NCI-H2107 treated with DMSO at 0.1 percent for 48 hours (cell line): ENCODE measurements at regions not wholly inside any gene's neighbourhood (a gene's known extent, or its start where the extent isn't known, plus 50 kb on each side); places are given as distances from the start of the nearest gene placed in this dataset.
"Not testable (repeated sequence)": the region's sequence is repeated elsewhere in the genome, so short reads cannot be mapped to it uniquely, and the experiment has no call there.

Experiments used
- DNase-seq: peaks from one replicate; lab custom pipeline; 2025; ENCODE audit not compliant: unreplicated experiment; lab: John Stamatoyannopoulos, UW

DNA sequence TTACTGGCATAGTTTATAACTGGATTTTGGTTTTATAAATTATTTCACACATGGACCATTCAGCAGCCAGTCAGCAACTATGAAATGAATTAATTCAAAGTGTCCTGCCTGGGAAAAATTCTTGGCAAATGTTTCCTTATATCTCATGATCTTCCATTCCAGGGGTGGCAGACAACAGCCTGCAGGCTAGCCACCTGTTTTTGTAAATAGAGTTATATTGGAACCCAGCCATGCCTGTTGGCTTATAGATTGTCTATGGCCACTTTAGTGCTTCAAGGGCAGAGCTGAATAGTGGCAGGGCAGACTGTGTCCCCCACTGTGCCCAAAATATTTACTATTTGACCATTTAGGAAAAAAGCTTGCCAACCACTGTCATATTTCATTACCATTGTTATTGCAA, 613.7 kb downstream of the TMEM114 start:
- DNase-seq, result no peak

- no peak for DNase-seq
Observed at GRCh38 chr16:7976125-7976524, 614.2 kb downstream of the TMEM114 start.

DNA sequence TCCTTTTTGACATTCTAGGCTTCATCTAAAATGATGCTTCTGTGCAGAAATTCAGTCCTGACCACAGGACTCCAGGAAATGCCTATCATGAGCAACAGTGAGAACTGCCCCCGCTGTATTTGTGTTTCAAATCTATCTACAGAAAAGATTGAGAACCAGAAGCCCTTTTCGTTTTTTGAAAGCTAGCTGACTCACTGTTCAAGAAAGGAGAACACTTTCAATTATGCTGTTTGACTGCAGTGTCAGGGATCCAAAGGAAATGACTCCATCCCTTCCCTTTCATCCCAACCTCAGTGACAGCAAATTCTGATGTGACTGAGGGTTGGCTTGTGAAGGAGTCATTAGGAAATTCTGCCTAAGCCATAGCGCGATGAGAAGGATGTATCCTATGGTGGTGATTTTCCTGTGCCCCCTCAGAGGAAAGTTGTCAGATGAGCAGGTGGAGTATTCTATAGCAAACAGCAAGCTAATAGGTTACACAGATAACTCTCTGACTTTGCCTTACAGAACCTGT, 622.3 kb downstream of the TMEM114 start:
- no peak for DNase-seq

GRCh38 chr16:7964744-7965143, 625.6 kb downstream of the TMEM114 start:
- no peak for DNase-seq

DNA sequence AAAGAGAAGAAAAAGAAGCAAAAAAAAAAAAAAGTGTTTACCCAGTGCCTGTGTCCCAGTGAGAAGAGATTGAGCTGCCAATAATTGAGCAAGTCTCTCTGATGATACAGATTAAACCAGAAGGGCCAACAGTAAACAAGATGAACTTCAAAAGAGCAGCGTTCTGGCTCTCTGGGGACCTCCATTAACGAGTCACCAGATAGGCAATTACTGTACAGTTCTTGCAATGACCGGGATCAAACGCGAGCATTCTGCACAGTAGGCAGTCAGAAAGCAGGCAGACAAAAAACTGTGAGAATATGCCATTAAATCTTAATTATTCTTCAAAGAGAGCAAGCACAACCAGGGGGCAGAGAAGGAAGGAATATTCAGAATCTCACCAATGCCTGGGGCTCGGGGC, 626.1 kb downstream of the TMEM114 start:
- no peak for DNase-seq

GRCh38 chr16:7962091-7962879, 628.0 kb downstream of the TMEM114 start:
- DNase-seq, result no peak

- no peak for DNase-seq
Observed at GRCh38 chr16:7957151-7957550, 624.5 kb downstream of the RBFOX1 start.

DNA sequence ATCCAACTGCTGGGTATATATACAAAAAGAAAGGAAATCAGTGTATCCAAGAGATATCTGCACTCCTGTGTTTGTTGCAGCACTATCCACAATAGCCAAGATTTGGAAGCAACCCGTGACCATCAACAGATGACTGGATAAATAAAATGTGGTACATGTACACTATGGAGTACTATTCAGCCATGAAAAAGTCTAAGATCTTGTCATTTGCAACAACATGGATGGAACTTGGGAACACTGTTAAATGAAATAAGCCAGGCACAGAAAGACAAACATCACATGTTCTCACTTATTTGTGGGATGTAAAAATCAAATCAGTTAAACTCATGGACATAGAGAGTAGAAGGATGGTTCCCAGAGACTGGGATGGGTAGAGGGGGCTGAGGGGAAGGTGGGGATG, 620.7 kb downstream of the RBFOX1 start:
- no peak for DNase-seq

GRCh38 chr16:7946142-7946541, 613.5 kb downstream of the RBFOX1 start:
- no peak for DNase-seq

DNA sequence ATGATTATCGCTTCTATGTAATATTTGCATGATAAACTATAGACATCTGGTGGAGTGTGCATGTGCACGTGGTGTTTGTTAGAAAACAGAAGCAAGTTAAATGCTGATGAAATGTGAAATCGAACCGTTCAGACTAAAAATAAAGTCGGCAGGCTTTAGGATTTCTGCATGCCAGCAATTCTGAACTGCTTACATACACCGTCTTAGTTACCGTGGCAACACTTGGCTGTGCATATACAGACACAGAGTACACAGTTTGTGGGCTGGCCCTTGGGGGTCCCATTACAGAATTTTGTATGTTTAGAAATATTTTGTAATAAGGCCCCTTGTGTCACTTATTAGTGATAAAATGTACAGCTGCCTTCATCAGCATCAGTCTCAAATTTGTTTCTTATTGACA, 605.5 kb downstream of the RBFOX1 start:
- DNase-seq, result no peak

DNA sequence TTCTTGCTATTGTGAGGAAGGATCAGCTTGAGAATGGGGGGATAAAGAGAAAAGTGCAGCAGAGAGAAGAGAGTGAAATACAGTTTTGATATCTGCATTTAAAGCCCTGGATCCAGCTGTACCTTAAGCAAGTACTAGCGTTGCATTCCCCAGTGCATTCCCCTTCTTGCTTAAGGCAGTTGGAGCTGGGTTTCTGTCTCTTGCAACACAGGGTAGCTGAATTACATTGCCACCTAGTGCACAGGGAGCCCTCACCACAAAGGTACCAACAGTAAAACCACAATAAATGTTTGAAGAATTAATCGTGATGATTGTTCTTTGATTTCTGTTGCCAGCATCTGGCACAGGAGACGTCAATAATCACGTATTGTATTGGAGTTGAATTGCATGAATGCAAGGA, 588.7 kb downstream of the RBFOX1 start:
- no peak for DNase-seq

DNA sequence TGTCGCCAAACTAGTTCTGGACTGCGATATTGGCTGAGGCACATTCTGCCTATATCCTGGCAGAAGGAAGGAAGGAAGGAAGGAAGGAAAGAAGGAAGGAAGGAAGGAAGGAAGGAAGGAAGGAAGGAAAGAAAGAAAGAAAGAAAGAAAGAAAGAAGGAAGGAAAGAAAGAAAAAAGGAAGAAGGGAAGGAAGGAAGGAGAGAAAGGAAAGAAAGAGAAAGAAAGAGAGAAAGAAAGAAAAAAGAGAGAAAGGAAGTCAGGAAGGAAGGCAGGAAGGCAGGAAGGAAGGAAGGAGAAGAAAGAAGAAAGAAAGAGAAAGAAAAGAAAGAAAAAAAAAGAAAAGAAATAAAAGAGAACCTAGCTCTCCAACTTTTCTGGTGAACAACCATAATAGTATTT, 587.1 kb downstream of the RBFOX1 start:
- DNase-seq, result no peak

DNA sequence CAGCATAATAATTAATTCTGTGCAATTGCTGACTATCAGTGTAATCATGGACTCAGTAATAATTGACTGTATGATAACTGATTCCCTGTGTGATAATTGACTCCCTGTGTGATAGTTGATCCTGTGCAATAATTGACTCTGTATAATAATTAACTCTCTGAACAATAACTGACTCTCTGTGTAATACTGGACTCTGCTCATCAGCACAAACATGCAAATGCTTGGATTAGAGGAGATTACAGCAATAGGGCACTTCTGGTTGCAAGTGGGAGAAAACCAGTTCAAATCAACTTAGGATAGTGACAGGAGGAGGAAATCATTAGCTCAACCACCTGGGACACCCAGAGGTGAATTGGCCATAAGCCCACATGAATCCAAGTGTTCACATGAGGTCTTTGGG, 582.1 kb downstream of the RBFOX1 start:
- no peak for DNase-seq

- no peak for DNase-seq
Observed at GRCh38 chr16:7912132-7912531, 579.5 kb downstream of the RBFOX1 start.

- DNase-seq, result no peak
Observed at GRCh38 chr16:7910116-7910515, 577.5 kb downstream of the RBFOX1 start.

DNA sequence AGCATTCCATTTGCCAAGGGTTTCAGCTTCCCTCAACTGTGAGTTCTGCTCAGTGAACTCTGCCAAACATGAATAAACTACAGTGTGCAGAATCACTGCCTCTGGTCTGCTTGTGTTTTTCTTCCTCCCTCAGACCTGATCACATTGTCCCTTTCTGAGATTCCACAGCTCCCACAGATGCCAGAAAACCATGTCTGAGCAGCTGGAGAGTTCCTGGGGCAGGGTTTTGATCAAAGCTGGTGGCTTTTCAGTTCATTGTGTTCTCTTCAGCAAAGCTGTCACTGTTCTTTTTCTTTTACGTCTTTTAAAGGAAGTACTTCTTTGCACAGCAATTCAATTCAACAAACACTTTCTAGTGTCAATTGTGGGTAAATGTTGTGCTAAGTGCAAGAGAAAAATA, 555.8 kb downstream of the RBFOX1 start:
- no peak for DNase-seq

DNA sequence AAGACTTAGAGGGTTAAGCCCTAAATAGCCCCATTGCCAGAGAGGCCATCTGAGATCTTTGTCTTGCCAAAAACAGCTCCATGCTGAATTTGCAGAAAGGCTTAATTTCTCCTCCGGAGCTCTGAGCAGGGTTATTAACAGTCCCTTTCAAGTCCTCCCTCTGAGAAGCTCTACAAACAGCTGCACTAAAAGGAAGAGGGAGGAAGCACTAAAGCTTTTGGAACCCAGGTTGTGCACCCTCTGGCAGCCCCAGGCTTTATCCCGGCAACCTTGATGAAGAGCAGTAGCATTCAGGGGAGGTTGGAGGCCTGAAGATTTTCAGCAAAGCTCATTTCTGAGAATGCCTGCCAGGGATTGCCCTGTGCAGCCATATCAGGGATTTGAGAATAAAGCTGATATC, 554.7 kb downstream of the RBFOX1 start:
- no peak for DNase-seq

DNA sequence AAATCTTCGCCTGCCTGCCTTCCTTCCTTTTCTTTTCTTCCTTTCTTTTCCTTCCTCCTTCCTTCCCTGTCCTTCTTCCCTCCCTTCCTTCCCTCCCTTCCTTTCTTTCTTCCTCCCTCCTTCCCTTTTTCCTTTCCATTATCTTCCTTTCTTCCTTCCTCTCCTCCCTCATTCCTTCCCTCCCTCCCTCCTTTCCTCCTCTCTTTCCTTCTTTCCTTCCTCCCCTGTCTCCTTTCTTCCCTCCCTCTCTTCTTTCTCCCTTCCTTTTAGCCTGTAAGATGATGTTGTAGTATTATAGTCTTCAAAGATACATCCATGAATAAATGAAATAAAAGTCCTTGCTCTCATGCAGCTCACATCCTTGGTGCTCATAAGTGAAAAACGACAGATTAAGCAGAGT, 539.3 kb downstream of the RBFOX1 start:
- no peak for DNase-seq

GRCh38 chr16:7871371-7871770, 538.7 kb downstream of the RBFOX1 start:
- DNase-seq, result no peak

DNA sequence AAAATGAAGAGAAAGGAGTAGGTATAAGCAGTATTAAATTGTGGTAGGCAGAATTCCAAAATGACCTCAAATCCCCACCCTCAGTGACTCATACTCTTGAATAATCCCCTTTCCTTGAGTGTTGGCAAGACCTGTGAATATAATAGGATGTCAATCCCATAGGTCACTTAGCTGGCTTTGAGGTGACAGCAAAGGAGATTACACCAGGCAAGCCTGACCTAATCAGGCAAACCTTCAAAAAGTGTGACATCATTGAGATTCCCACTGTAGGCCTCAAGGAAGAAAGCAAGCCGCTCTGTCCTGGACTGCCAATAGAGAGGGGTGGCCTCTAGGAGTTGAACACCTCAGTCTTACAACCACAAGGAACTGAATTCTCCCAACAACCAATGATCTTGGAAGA, 535.2 kb downstream of the RBFOX1 start:
- no peak for DNase-seq

GRCh38 chr16:7866144-7866543, 533.5 kb downstream of the RBFOX1 start:
- DNase-seq, result no peak

- not testable (repeated sequence) for DNase-seq
Observed at GRCh38 chr16:7865393-7865792, 532.7 kb downstream of the RBFOX1 start.
